Mononuclear cell (primary cell): ENCODE measurements at regions not wholly inside any gene's neighbourhood (a gene's known extent, or its start where the extent isn't known, plus 50 kb on each side); places are given as distances from the start of the nearest gene placed in this dataset.

ENCODE experiments used
- H3K27me3 ChIP-seq: 2 replicates; pipeline ENCODE4 v1.6.0; 2011; ENCODE audit warnings: low read length, control low read depth; ENCODE audit not compliant: insufficient read depth
- H3K4me1 ChIP-seq: 2 replicates; pipeline ENCODE4 v1.5.1; 2011; ENCODE audit warnings: mild to moderate bottlenecking, low read length, control low read depth; ENCODE audit not compliant: insufficient read depth
- H3K4me3 ChIP-seq: 2 replicates; pipeline ENCODE4 v1.5.1; 2011; ENCODE audit warnings: mild to moderate bottlenecking, low read length, moderate library complexity
- H3K9me3 ChIP-seq: 2 replicates; pipeline ENCODE4 v1.5.1; 2011; ENCODE audit warnings: low read depth, mild to moderate bottlenecking, control low read depth, low read length

- Histone ChIP-seq H3K4me1 (no peaks in the 10 kb centered on the region), H3K9me3 (no peaks in the 10 kb centered on the region), H3K4me3 (no peak overlapping the region), H3K27me3 (no peaks in the 10 kb centered on the region)
Observed at GRCh38 chr14:101506211-101506925, 54.9 kb upstream of the DIO3 start.

- H3K27me3 ChIP-seq = no peaks in the 10 kb centered on the region
Observed at GRCh38 chr14:101506926-101507835, 54.1 kb upstream of the DIO3 start.

GRCh38 chr14:101507836-101508150 lies 53.5 kb upstream of the DIO3 start:
- Histone ChIP-seq H3K4me1 (no peaks in the 10 kb centered on the region), H3K4me3 (no peak overlapping the region), H3K9me3 (no peaks in the 10 kb centered on the region), H3K27me3 (no peaks in the 10 kb centered on the region)

More at GRCh38 chr14:101506926-101507835, 54.1 kb upstream of the DIO3 start:
- Histone ChIP-seq H3K9me3 (no peaks in the 10 kb centered on the region), H3K4me1 (no peaks in the 10 kb centered on the region), H3K4me3 (no peak overlapping the region)

DNA sequence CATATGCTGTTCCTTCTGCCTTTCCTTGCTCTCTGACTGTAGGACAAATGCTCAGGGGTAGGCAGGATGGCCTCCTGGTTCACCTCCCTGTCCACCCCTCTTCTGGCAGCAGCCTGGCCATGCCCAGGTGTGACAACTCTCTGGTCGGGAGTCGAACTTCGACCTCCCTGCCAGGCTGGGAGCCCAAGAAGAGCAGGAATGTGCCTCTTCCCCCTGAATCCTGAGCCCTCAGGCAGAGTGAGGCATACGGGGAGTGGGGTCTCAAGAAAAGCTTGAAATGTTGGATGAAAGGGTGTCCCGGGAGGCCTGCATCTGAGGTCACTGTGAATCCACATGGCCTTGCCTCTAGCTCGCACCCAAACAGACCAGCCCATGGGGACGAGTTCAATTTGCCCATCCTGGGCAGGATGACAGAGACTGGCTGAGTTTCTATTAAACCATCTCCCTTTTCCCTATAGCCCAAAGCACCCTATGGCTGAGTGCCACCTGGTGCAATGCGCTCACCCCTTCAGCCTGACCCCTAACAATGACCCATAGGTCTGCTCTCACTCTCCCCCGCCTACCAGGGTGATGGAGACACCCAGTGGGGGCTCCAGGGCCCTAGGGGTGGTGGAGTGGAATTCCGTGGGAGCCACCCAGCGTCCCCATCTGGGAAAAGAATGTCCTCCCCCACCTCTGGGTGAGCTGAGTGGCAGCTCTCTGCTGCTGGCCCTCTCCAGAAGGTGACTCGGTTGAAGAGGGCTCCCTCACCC lies 52.9 kb upstream of the DIO3 start:
- no peak overlapping the region for H3K4me3 ChIP-seq
- no peaks in the 10 kb centered on the region for H3K4me1 ChIP-seq

GRCh38 chr14:101508948-101509729 lies 52.2 kb upstream of the DIO3 start:
- H3K9me3 ChIP-seq = no peaks in the 10 kb centered on the region
- no peaks in the 10 kb centered on the region for H3K27me3 ChIP-seq
- no peaks in the 10 kb centered on the region for H3K4me1 ChIP-seq

More for the DNA sequence above, 52.9 kb upstream of the DIO3 start:
- H3K9me3 ChIP-seq = no peaks in the 10 kb centered on the region
- H3K27me3 ChIP-seq = no peaks in the 10 kb centered on the region

GRCh38 chr14:101509730-101510371 lies 51.4 kb upstream of the DIO3 start:
- Histone ChIP-seq H3K4me3 (no peak overlapping the region), H3K9me3 (no peaks in the 10 kb centered on the region), H3K27me3 (no peaks in the 10 kb centered on the region), H3K4me1 (no peaks in the 10 kb centered on the region)

More at GRCh38 chr14:101508948-101509729, 52.2 kb upstream of the DIO3 start:
- H3K4me3 ChIP-seq = no peak overlapping the region

DNA sequence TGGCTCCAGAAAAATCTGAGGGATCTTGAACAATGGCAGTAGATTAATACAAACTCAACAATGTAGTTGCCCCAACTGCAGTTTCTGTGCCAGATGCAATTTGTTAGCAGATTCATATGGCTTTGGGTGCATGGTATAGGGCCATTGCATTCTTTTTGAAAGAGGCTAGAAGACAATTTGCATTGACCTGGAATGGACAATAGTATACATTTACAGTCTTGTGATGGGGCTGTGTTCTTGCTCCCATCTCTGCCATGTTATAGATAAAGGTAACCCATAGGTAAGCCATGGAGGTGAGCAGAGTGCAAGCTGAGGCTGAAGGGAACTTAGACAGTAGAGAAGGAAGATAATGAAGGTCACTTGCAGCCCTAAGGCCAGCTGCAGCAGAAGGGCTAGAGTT lies 50.1 kb upstream of the DIO3 start:
- no peak overlapping the region for H3K4me3 ChIP-seq
- no peaks in the 10 kb centered on the region for H3K27me3 ChIP-seq
- H3K4me1 ChIP-seq = no peaks in the 10 kb centered on the region
- H3K9me3 ChIP-seq = no peaks in the 10 kb centered on the region
